ENCODE measurements at regions not wholly inside any gene's neighbourhood (a gene's known extent, or its start where the extent isn't known, plus 50 kb on each side); places are given as distances from the start of the nearest gene placed in this dataset.

GRCh38 chr12:32030676-32031075, 71.5 kb downstream of the RESF1 start:
- DNase-seq = no peak
- POLR2A ChIA-PET = no interaction called here
- H3K27me3 Mint-ChIP-seq = no peaks in the 10 kb centered on the region
- H3K4me3 Mint-ChIP-seq = no peak overlapping the region
- H3K9me3 Mint-ChIP-seq = peaks cover 0 to 1% (median 0%) of the 10 kb centered on the region in 9 donors
- H3K27ac Mint-ChIP-seq = peak overlapping the region in 2 of 10 donors; percentile 2 to 42
- no peak for ATAC-seq
- peaks cover 9 to 31% (median 24%) of the 10 kb centered on the region in 4 donors for H3K4me1 Mint-ChIP-seq
- peaks cover 0 to 1% (median 0%) of the 10 kb centered on the region in 3 donors for H3K36me3 Mint-ChIP-seq

GRCh38 chr12:32031109-32031508, 71.9 kb downstream of the RESF1 start:
- peak overlapping the region in 5 of 10 donors; percentile 2 to 57 (median 12) for H3K27ac Mint-ChIP-seq
- no peaks in the 10 kb centered on the region for H3K9me3 Mint-ChIP-seq
- H3K27me3 Mint-ChIP-seq = no peaks in the 10 kb centered on the region
- H3K4me1 Mint-ChIP-seq = peaks cover 5 to 26% (median 20%) of the 10 kb centered on the region in 4 donors
- no peak for ATAC-seq
- POLR2A ChIA-PET = no interaction called here
- DNase-seq = no peak
- no peaks in the 10 kb centered on the region for H3K36me3 Mint-ChIP-seq
- H3K4me3 Mint-ChIP-seq = no peak overlapping the region

GRCh38 chr12:32032205-32032810, 73.1 kb downstream of the RESF1 start:
- POLR2A ChIA-PET = interaction anchor here (0.5 kb wide), 1 partner anchor 28 kb away, joined by 3 read pairs; no protein-coding TSS in a partner anchor
- no peaks in the 10 kb centered on the region for H3K27me3 Mint-ChIP-seq
- H3K9me3 Mint-ChIP-seq = no peaks in the 10 kb centered on the region
- H3K36me3 Mint-ChIP-seq = no peaks in the 10 kb centered on the region
- H3K27ac Mint-ChIP-seq = peak overlapping the region in 2 of 10 donors; percentile 1 to 39
- ATAC-seq (no peak), DNase-seq (no peak)
- no peak overlapping the region for H3K4me3 Mint-ChIP-seq
- peaks cover 5 to 16% (median 14%) of the 10 kb centered on the region in 4 donors for H3K4me1 Mint-ChIP-seq

- peaks cover 5 to 15% (median 7%) of the 10 kb centered on the region in 4 donors for H3K4me1 Mint-ChIP-seq
Observed at GRCh38 chr12:32033406-32033805, 73.2 kb upstream of the BICD1 start.

GRCh38 chr12:32034045-32034444, 72.6 kb upstream of the BICD1 start:
- ATAC-seq (no peak), DNase-seq (no peak)
- H3K4me3 Mint-ChIP-seq = no peak overlapping the region
- no peaks in the 10 kb centered on the region for H3K27me3 Mint-ChIP-seq
- POLR2A ChIA-PET = interaction anchor here (0.7 kb wide), 1 partner anchor 9 kb away, joined by 3 read pairs; no protein-coding TSS in a partner anchor
- no peaks in the 10 kb centered on the region for H3K36me3 Mint-ChIP-seq
- H3K27ac Mint-ChIP-seq = peak overlapping the region in 1 of 10 donors; percentile 4
- H3K4me1 Mint-ChIP-seq = peaks cover 5 to 15% (median 7%) of the 10 kb centered on the region in 4 donors
- H3K9me3 Mint-ChIP-seq = no peaks in the 10 kb centered on the region

More at GRCh38 chr12:32033406-32033805, 73.2 kb upstream of the BICD1 start:
- Mint-ChIP-seq H3K9me3 (no peaks in the 10 kb centered on the region), H3K27me3 (no peaks in the 10 kb centered on the region), H3K27ac (peak overlapping the region in 3 of 10 donors; percentile 4 to 31 (median 22)), H3K36me3 (no peaks in the 10 kb centered on the region), H3K4me3 (no peak overlapping the region)
- ATAC-seq (no peak), DNase-seq (no peak)
- POLR2A ChIA-PET = interaction anchor here (0.7 kb wide), 2 partner anchors 8 to 31 kb away, joined by 3 read pairs; no protein-coding TSS in a partner anchor

GRCh38 chr12:32036477-32037263, 70.0 kb upstream of the BICD1 start:
- H3K4me1 Mint-ChIP-seq = peaks cover 0 to 6% (median 0%) of the 10 kb centered on the region in 4 donors
- H3K9me3 Mint-ChIP-seq = peaks cover 0 to 2% (median 0%) of the 10 kb centered on the region in 9 donors
- peak overlapping the region in 1 of 10 donors; percentile 5 for H3K27ac Mint-ChIP-seq
- no peak overlapping the region for H3K4me3 Mint-ChIP-seq
- DNase-seq (no peak), ATAC-seq (no peak)
- H3K27me3 Mint-ChIP-seq = no peaks in the 10 kb centered on the region
- peaks cover 0 to 4% (median 0%) of the 10 kb centered on the region in 3 donors for H3K36me3 Mint-ChIP-seq
- POLR2A ChIA-PET = interaction anchor here (1.5 kb wide), 1 partner anchor 49 kb away, joined by 4 read pairs; no protein-coding TSS in a partner anchor

GRCh38 chr12:32039347-32039746, 67.3 kb upstream of the BICD1 start:
- Mint-ChIP-seq H3K27ac (peak overlapping the region in 1 of 10 donors; percentile 2), H3K4me1 (no peaks in the 10 kb centered on the region), H3K4me3 (no peak overlapping the region), H3K27me3 (no peaks in the 10 kb centered on the region), H3K36me3 (peaks cover 0 to 15% (median 3%) of the 10 kb centered on the region in 3 donors), H3K9me3 (peaks cover 0 to 19% (median 8%) of the 10 kb centered on the region in 9 donors)
- DNase-seq (no peak), ATAC-seq (no peak)
- POLR2A ChIA-PET = interaction anchor here (0.7 kb wide), 1 partner anchor 610 kb away, joined by 3 read pairs; no protein-coding TSS in a partner anchor

GRCh38 chr12:32039917-32040575, 66.6 kb upstream of the BICD1 start:
- peaks cover 0 to 23% (median 12%) of the 10 kb centered on the region in 9 donors for H3K9me3 Mint-ChIP-seq
- DNase-seq = no peak
- no peak for ATAC-seq
- POLR2A ChIA-PET = no interaction called here
- no peak overlapping the region for H3K4me3 Mint-ChIP-seq
- no peaks in the 10 kb centered on the region for H3K4me1 Mint-ChIP-seq
- H3K27me3 Mint-ChIP-seq = no peaks in the 10 kb centered on the region
- no peak overlapping the region for H3K27ac Mint-ChIP-seq
- H3K36me3 Mint-ChIP-seq = peaks cover 0 to 17% (median 6%) of the 10 kb centered on the region in 3 donors

GRCh38 chr12:32043928-32044549, 62.6 kb upstream of the BICD1 start:
- Mint-ChIP-seq H3K36me3 (peaks cover 0 to 23% (median 10%) of the 10 kb centered on the region in 3 donors), H3K4me1 (peaks cover 0 to 6% (median 4%) of the 10 kb centered on the region in 4 donors), H3K27me3 (no peaks in the 10 kb centered on the region), H3K9me3 (peaks cover 0 to 30% (median 17%) of the 10 kb centered on the region in 9 donors), H3K4me3 (no peak overlapping the region), H3K27ac (peak overlapping the region in 4 of 10 donors; percentile 13 to 40 (median 26))
- ATAC-seq = no peak
- no peak for DNase-seq
- POLR2A ChIA-PET = interaction anchor here (0.8 kb wide), 1 partner anchor 39 kb away, joined by 3 read pairs; no protein-coding TSS in a partner anchor

GRCh38 chr12:32047357-32048212, 59.1 kb upstream of the BICD1 start:
- peaks cover 0 to 19% (median 10%) of the 10 kb centered on the region in 3 donors for H3K36me3 Mint-ChIP-seq
- peaks cover 0 to 7% (median 5%) of the 10 kb centered on the region in 4 donors for H3K4me1 Mint-ChIP-seq
- peak overlapping the region in 6 of 10 donors; percentile 14 to 79 (median 60) for H3K27ac Mint-ChIP-seq
- H3K9me3 Mint-ChIP-seq = peaks cover 0 to 26% (median 15%) of the 10 kb centered on the region in 9 donors
- H3K27me3 Mint-ChIP-seq = no peaks in the 10 kb centered on the region
- POLR2A ChIA-PET = no interaction called here
- DNase-seq = no peak
- peak overlapping the region in 1 of 10 donors; percentile 50 for H3K4me3 Mint-ChIP-seq
- ATAC-seq = peak in 1 of 2 donors; percentile 29

GRCh38 chr12:32048791-32049190, 57.9 kb upstream of the BICD1 start:
- POLR2A ChIA-PET = no interaction called here
- Mint-ChIP-seq H3K27me3 (no peaks in the 10 kb centered on the region), H3K4me3 (no peak overlapping the region)

More at GRCh38 chr12:32048791-32049190, 57.9 kb upstream of the BICD1 start:
- DNase-seq (no peak), ATAC-seq (no peak)
- Mint-ChIP-seq H3K4me1 (peaks cover 0 to 7% (median 5%) of the 10 kb centered on the region in 4 donors), H3K36me3 (peaks cover 0 to 14% (median 9%) of the 10 kb centered on the region in 3 donors), H3K27ac (peak overlapping the region in 1 of 10 donors; percentile 39), H3K9me3 (peaks cover 0 to 18% (median 13%) of the 10 kb centered on the region in 9 donors)
